ENCODE measurements at regions not wholly inside any gene's neighbourhood (a gene's known extent, or its start where the extent isn't known, plus 50 kb on each side); places are given as distances from the start of the nearest gene placed in this dataset.

- no peaks in the 10 kb centered on the region for H3K36me3 ChIP-seq (ENCODE audit: control insufficient read depth in 2 of 2, extremely low read depth in 1 of 2, insufficient read depth in 2 of 2, low read length in 2 of 2)
- no peak overlapping the region for H2AFZ ChIP-seq (ENCODE audit: control insufficient read depth, low read length)
- H3K27ac ChIP-seq (ENCODE audit: control insufficient read depth, insufficient read depth, low read length), result no peak overlapping the region
- no peaks in the 10 kb centered on the region for H3K27me3 ChIP-seq (ENCODE audit: control insufficient read depth, extremely low read depth, insufficient read depth, low read length)
- DNase-seq (ENCODE audit: low read depth, low spot score), result no peak
- dilution Hi-C loops (cut with MboI; ENCODE audit: extremely low pct_ligation_motif_present, low sequenced_read_pairs), result no loop called here
- H3K4me3 ChIP-seq (ENCODE audit: control insufficient read depth in 2 of 3, extremely low read depth in 1 of 3, insufficient read depth in 2 of 3, low read depth in 1 of 3, low read length in 3 of 3), result no peak overlapping the region
- no peak overlapping the region for H3K4me2 ChIP-seq (ENCODE audit: control insufficient read depth, extremely low read depth, insufficient read depth, low read depth, low read length)
- no peaks in the 10 kb centered on the region for H4K20me1 ChIP-seq (ENCODE audit: control insufficient read depth, extremely low read depth, insufficient read depth, low read length)
- no peak for FAIRE-seq
- H3K9me3 ChIP-seq (ENCODE audit: control insufficient read depth, low read depth, low read length), result no peaks in the 10 kb centered on the region
- TF ChIP-seq EZH2 (IDR thresholded peaks at IDR 0.05; ENCODE audit: low read length) (no peak), CTCF (optimal IDR thresholded peaks at IDR 0.05 in 1 of 3, IDR thresholded peaks at IDR 0.05 in 1 of 3, conservative IDR thresholded peaks at IDR 0.05 in 1 of 3; ENCODE audit: extremely low read depth in 1 of 3, insufficient read depth in 2 of 3, low read length in 3 of 3) (no peak)
- H3K9me1 ChIP-seq (ENCODE audit: control insufficient read depth, extremely low read depth, insufficient read depth, low read length), result no peaks in the 10 kb centered on the region
- H3K9ac ChIP-seq (ENCODE audit: control insufficient read depth, extremely low read depth, insufficient read depth, low read length), result no peak overlapping the region
- no peaks in the 10 kb centered on the region for H3K4me1 ChIP-seq (ENCODE audit: control insufficient read depth, extremely low read depth, insufficient read depth, low read length)
- H3K79me2 ChIP-seq (ENCODE audit: control insufficient read depth, insufficient read depth, low read length), result no peaks in the 10 kb centered on the region
These were observed 149.2 kb downstream of the RNASET2 start for GRCh38 chr6:166806962-166807757.

GRCh38 chr6:166806217-166806838 lies 150.0 kb downstream of the RNASET2 start:
- TF ChIP-seq CTCF (optimal IDR thresholded peaks at IDR 0.05 in 1 of 3, IDR thresholded peaks at IDR 0.05 in 1 of 3, conservative IDR thresholded peaks at IDR 0.05 in 1 of 3; ENCODE audit: extremely low read depth in 1 of 3, insufficient read depth in 2 of 3, low read length in 3 of 3), result no peak
- Histone ChIP-seq H3K27ac (ENCODE audit: control insufficient read depth, insufficient read depth, low read length) (no peak overlapping the region), H4K20me1 (ENCODE audit: control insufficient read depth, extremely low read depth, insufficient read depth, low read length) (no peaks in the 10 kb centered on the region)

More at GRCh38 chr6:166806217-166806838, 150.0 kb downstream of the RNASET2 start:
- Histone ChIP-seq H3K27me3 (ENCODE audit: control insufficient read depth, extremely low read depth, insufficient read depth, low read length) (no peaks in the 10 kb centered on the region), H3K9me3 (ENCODE audit: control insufficient read depth, low read depth, low read length) (no peaks in the 10 kb centered on the region), H3K4me1 (ENCODE audit: control insufficient read depth, extremely low read depth, insufficient read depth, low read length) (no peaks in the 10 kb centered on the region), H3K9ac (ENCODE audit: control insufficient read depth, extremely low read depth, insufficient read depth, low read length) (no peak overlapping the region), H3K4me3 (ENCODE audit: control insufficient read depth in 2 of 3, extremely low read depth in 1 of 3, insufficient read depth in 2 of 3, low read depth in 1 of 3, low read length in 3 of 3) (no peak overlapping the region), H3K4me2 (ENCODE audit: control insufficient read depth, extremely low read depth, insufficient read depth, low read depth, low read length) (no peak overlapping the region), H3K36me3 (ENCODE audit: control insufficient read depth in 2 of 2, extremely low read depth in 1 of 2, insufficient read depth in 2 of 2, low read length in 2 of 2) (no peaks in the 10 kb centered on the region), H2AFZ (ENCODE audit: control insufficient read depth, low read length) (no peak overlapping the region), H3K79me2 (ENCODE audit: control insufficient read depth, insufficient read depth, low read length) (no peaks in the 10 kb centered on the region), H3K9me1 (ENCODE audit: control insufficient read depth, extremely low read depth, insufficient read depth, low read length) (no peaks in the 10 kb centered on the region)
- DNase-seq (ENCODE audit: low read depth, low spot score) (no peak), FAIRE-seq (no peak)
- dilution Hi-C loops (cut with MboI; ENCODE audit: extremely low pct_ligation_motif_present, low sequenced_read_pairs), result no loop called here

All from keratinocyte (primary cell).